Osteoblast (primary cell): ENCODE measurements at regions not wholly inside any gene's neighbourhood (a gene's known extent, or its start where the extent isn't known, plus 50 kb on each side); places are given as distances from the start of the nearest gene placed in this dataset.

Experiments
- DNase-seq: peaks from one replicate; pipeline ENCODE4 v3.0.0; 2011; ENCODE audit warnings: low spot score, mixed read lengths; ENCODE audit not compliant: insufficient read length; ENCODE audit errors: missing footprints
- H2AFZ ChIP-seq: 2 replicates; pipeline ENCODE4 v1.6.0; 2011; ENCODE audit warnings: mild to moderate bottlenecking, low read length
- H3K27ac ChIP-seq: 2 replicates; pipeline ENCODE4 v1.5.1; 2011; ENCODE audit warnings: mild to moderate bottlenecking, low read depth, low read length, moderate library complexity
- H3K27me3 ChIP-seq: 2 replicates; pipeline ENCODE4 v1.6.0; 2012; ENCODE audit warnings: mild to moderate bottlenecking, control low read depth, inconsistent platforms, low read length, moderate library complexity; ENCODE audit not compliant: insufficient read depth
- H3K36me3 ChIP-seq: 2 replicates; pipeline ENCODE4 v1.5.1; 2011; ENCODE audit warnings: mild to moderate bottlenecking, low read length, control low read depth, moderate library complexity; ENCODE audit not compliant: insufficient read depth
- H3K4me1 ChIP-seq: 2 replicates; pipeline ENCODE4 v1.5.1; 2011; ENCODE audit warnings: mild to moderate bottlenecking, low read length, control low read depth, moderate library complexity; ENCODE audit not compliant: insufficient read depth
- H3K4me2 ChIP-seq: 2 replicates; pipeline ENCODE4 v1.6.0; 2011; ENCODE audit warnings: mild to moderate bottlenecking, low read length; ENCODE audit not compliant: insufficient read depth
- H3K4me3 ChIP-seq: fragments of 200-600 bp; sonication (generic); 3 replicates; pipeline ENCODE4 v1.5.1; 2012; ENCODE audit warnings: mild to moderate bottlenecking, low read length, inconsistent platforms; ENCODE audit not compliant: insufficient read depth
- H3K79me2 ChIP-seq: 2 replicates; pipeline ENCODE4 v1.6.0; 2012; ENCODE audit warnings: mild to moderate bottlenecking, low read length, control low read depth, inconsistent platforms; ENCODE audit not compliant: insufficient read depth
- H3K9me3 ChIP-seq: 2 replicates; pipeline ENCODE4 v1.5.1; 2011; ENCODE audit warnings: low read depth, low read length, control low read depth
- H4K20me1 ChIP-seq: 2 replicates; pipeline ENCODE4 v1.6.0; 2012; ENCODE audit warnings: mild to moderate bottlenecking, low read length, control low read depth; ENCODE audit not compliant: insufficient read depth
- TF ChIP-seq, protein P1 (sequence below): IDR thresholded peaks from 2 replicates; pipeline ENCODE4 v1.5.1; 2011; ENCODE audit warnings: mild to moderate bottlenecking, low read depth, low read length, moderate library complexity; ENCODE audit errors: extremely low read depth

DNA sequence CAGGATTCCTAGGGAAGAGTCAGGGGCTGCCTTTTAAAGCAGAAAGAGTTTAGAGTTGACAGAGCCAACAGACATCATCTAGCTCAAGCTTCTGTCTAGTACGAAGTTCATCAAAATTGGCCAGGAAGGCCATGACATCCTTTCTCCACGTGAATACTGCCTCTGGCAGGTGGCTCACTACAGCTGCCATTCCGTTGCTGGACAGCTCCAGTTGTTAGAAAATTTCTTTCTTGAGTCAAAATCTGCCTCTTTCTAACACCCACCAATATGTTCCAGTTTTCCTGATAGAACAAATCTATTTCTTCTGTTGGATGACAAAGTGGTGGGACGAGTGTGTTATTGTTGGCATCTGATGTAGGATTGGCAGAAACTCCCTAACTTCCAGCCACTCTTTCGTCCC lies 154.9 kb downstream of the ADRA2A start:
- Histone ChIP-seq H3K4me1 (no peaks in the 10 kb centered on the region), H3K27me3 (no peaks in the 10 kb centered on the region), H3K27ac (no peak overlapping the region), H3K4me2 (no peak overlapping the region), H4K20me1 (no peaks in the 10 kb centered on the region), H3K9me3 (no peaks in the 10 kb centered on the region), H3K36me3 (no peaks in the 10 kb centered on the region), H3K4me3 (no peak overlapping the region), H2AFZ (no peak overlapping the region), H3K79me2 (no peaks in the 10 kb centered on the region)
- TF ChIP-seq, protein P1, sequence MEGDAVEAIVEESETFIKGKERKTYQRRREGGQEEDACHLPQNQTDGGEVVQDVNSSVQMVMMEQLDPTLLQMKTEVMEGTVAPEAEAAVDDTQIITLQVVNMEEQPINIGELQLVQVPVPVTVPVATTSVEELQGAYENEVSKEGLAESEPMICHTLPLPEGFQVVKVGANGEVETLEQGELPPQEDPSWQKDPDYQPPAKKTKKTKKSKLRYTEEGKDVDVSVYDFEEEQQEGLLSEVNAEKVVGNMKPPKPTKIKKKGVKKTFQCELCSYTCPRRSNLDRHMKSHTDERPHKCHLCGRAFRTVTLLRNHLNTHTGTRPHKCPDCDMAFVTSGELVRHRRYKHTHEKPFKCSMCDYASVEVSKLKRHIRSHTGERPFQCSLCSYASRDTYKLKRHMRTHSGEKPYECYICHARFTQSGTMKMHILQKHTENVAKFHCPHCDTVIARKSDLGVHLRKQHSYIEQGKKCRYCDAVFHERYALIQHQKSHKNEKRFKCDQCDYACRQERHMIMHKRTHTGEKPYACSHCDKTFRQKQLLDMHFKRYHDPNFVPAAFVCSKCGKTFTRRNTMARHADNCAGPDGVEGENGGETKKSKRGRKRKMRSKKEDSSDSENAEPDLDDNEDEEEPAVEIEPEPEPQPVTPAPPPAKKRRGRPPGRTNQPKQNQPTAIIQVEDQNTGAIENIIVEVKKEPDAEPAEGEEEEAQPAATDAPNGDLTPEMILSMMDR, result no peak
- DNase-seq, result no peak

DNA sequence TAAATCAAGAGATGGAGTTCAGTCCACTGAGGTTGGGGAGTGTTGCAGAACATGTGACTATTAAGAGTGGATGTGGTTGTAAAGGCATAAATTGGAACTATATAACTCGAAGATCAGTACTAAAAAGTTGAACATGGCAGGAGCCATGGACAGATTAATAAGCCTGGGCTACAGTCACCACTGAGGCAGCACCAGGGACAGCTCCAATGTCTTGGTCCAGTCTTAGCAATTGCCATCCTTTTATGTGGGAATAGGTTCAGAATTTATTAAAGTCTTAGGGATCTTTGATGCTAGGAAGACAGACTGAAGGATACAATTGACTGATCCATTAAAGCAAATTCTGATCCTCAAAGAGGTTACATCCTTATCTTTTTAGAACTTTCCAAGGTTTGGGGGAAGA lies 156.6 kb downstream of the ADRA2A start:
- no peaks in the 10 kb centered on the region for H3K36me3 ChIP-seq
- no peak overlapping the region for H3K4me3 ChIP-seq
- TF ChIP-seq, protein P1, result no peak
- DNase-seq, result no peak
- no peaks in the 10 kb centered on the region for H3K79me2 ChIP-seq
- H2AFZ ChIP-seq, result no peak overlapping the region
- no peak overlapping the region for H3K27ac ChIP-seq
- H3K4me2 ChIP-seq, result no peak overlapping the region
- no peaks in the 10 kb centered on the region for H4K20me1 ChIP-seq
- H3K27me3 ChIP-seq, result no peaks in the 10 kb centered on the region
- H3K9me3 ChIP-seq, result no peaks in the 10 kb centered on the region
- H3K4me1 ChIP-seq, result no peaks in the 10 kb centered on the region

DNA sequence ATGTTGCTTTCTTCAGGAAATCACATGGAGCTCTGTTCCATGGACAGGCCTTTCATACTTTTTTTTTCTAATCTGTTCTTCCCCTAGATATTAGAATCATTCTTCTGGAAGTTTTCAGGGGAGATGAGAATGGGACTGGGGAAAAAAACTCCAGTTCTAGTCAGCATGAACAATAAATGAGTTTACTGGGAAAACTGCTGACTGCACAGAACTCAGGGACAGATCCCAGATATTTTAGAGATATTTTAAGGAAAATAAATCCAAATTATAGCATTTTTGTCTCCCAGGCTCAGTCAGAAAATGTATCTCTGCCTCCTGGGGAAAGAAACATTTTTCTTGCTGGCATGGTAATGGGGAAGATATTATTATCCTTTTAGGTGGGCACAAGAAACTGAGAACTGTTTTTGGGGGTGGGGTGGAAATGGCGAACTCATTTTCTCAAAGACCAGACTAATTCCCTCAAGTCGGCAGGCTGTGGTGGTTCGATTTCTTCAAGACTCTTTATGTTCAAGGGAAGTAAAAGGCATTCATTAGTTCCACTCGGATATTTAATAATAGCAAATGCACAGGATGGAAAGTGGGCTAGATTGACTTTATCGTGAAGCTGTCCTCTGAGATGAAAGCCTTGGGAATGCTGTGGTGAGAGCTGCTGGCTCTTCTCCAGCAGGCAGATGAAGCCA lies 157.5 kb downstream of the ADRA2A start:
- no peaks in the 10 kb centered on the region for H4K20me1 ChIP-seq
- H3K36me3 ChIP-seq, result no peaks in the 10 kb centered on the region
- no peaks in the 10 kb centered on the region for H3K9me3 ChIP-seq
- no peak overlapping the region for H3K4me3 ChIP-seq
- H3K27me3 ChIP-seq, result no peaks in the 10 kb centered on the region
- no peaks in the 10 kb centered on the region for H3K4me1 ChIP-seq
- no peak overlapping the region for H2AFZ ChIP-seq
- no peak overlapping the region for H3K4me2 ChIP-seq
- TF ChIP-seq, protein P1, result no peak
- no peak overlapping the region for H3K27ac ChIP-seq
- no peak for DNase-seq
- no peaks in the 10 kb centered on the region for H3K79me2 ChIP-seq

DNA sequence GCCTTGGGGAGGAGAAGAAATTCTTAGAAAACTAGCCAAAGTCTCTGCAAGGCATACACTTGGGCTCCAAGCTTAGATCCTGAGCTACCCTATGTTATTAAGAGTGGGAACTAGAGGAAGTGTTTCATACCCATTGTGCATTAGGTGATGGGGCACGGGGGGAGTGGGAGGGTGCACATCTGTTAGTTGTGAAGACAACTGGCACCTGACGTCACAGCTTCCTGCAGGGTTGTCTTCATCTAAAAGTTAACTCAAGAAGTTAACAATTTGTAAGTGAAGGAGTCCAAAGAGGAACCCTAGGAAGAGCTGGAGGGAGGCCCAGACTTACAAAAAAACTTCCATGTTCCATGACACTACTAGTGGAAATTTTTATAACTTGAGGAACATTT lies 158.1 kb downstream of the ADRA2A start:
- no peaks in the 10 kb centered on the region for H3K27me3 ChIP-seq
- H3K4me2 ChIP-seq, result no peak overlapping the region
- no peak overlapping the region for H3K4me3 ChIP-seq
- TF ChIP-seq, protein P1, result no peak
- no peaks in the 10 kb centered on the region for H4K20me1 ChIP-seq
- no peak overlapping the region for H2AFZ ChIP-seq
- no peaks in the 10 kb centered on the region for H3K79me2 ChIP-seq
- H3K36me3 ChIP-seq, result no peaks in the 10 kb centered on the region
- no peak for DNase-seq
- no peaks in the 10 kb centered on the region for H3K9me3 ChIP-seq
- no peaks in the 10 kb centered on the region for H3K4me1 ChIP-seq
- no peak overlapping the region for H3K27ac ChIP-seq
